GM23338 (cell line): ENCODE measurements at regions not wholly inside any gene's neighbourhood (a gene's known extent, or its start where the extent isn't known, plus 50 kb on each side); places are given as distances from the start of the nearest gene placed in this dataset.

ENCODE experiments used
- CREB1 ChIP-seq: fragments of 250-450 bp; sonication (Bioruptor Pico); IDR thresholded peaks from 2 replicates; pipeline ENCODE4 v1.5.0; 2020; ENCODE audit warnings: low read depth, mild to moderate bottlenecking, moderate library complexity
- CTCF ChIP-seq, 2 experiments: fragments of 200-600 bp in 1 of 2; sonication (generic) in 1 of 2; conservative IDR thresholded peaks; 2 replicates each; pipeline versions ENCODE4 v1.5.1 to v1.6.1; 2016 to 2017; ENCODE audit warnings: antibody characterized with exemption in 2 of 2, low read depth in 2 of 2, mild to moderate bottlenecking in 2 of 2, moderate library complexity in 1 of 2
- ETS1 ChIP-seq: IDR thresholded peaks from 2 replicates; pipeline ENCODE4 v1.6.1; 2016; ENCODE audit warnings: antibody characterized with exemption
- EZH2 ChIP-seq: fragments of 200-600 bp; sonication (generic); IDR thresholded peaks from one replicate; pipeline ENCODE4 v1.8.0; 2017; ENCODE audit warnings: antibody characterized with exemption, mild to moderate bottlenecking, low read depth; ENCODE audit not compliant: unreplicated experiment
- EZH2phosphoT487 ChIP-seq: fragments of 200-600 bp; sonication (generic); IDR thresholded peaks from one replicate; pipeline ENCODE4 v1.8.1; 2018; ENCODE audit warnings: antibody characterized with exemption; ENCODE audit not compliant: unreplicated experiment
- JUNB ChIP-seq: IDR thresholded peaks from one replicate; pipeline ENCODE4 v1.6.1; 2016; ENCODE audit warnings: antibody characterized with exemption; ENCODE audit not compliant: unreplicated experiment
- NANOG ChIP-seq: IDR thresholded peaks from 2 replicates; pipeline ENCODE4 v1.6.1; 2016; ENCODE audit warnings: antibody characterized with exemption, borderline replicate concordance
- POLR2AphosphoS5 ChIP-seq: IDR thresholded peaks from 2 replicates; pipeline ENCODE4 v1.6.1; 2016; ENCODE audit warnings: antibody characterized with exemption, low read depth
- REST ChIP-seq: IDR thresholded peaks from one replicate; pipeline ENCODE4 v1.6.1; 2018; ENCODE audit warnings: antibody characterized with exemption; ENCODE audit not compliant: unreplicated experiment
- STAT1 ChIP-seq: IDR thresholded peaks from one replicate; pipeline ENCODE4 v1.6.1; 2016; ENCODE audit warnings: antibody characterized with exemption; ENCODE audit not compliant: unreplicated experiment
- ZNF114 ChIP-seq: fragments of 250-450 bp; sonication (Bioruptor Pico); IDR thresholded peaks from 2 replicates; pipeline ENCODE4 v1.5.0; 2020; ENCODE audit warnings: mild to moderate bottlenecking, moderate library complexity
- ZNF331 ChIP-seq: fragments of 250-450 bp; sonication (Bioruptor Pico); IDR thresholded peaks from 2 replicates; pipeline ENCODE4 v1.5.0; 2020; ENCODE audit warnings: low read depth, mild to moderate bottlenecking, moderate library complexity
- ZNF462 ChIP-seq: fragments of 250-450 bp; sonication (Bioruptor Pico); IDR thresholded peaks from 2 replicates; pipeline ENCODE4 v1.5.0; 2020; ENCODE audit warnings: mild to moderate bottlenecking, moderate library complexity

GRCh38 chr12:131309700-131310099 is 356.0 kb downstream of the ADGRD1 start:
- no peak for TF ChIP-seq CTCF (conservative IDR thresholded peaks at IDR 0.05; ENCODE audit: low read depth in 2 of 2)
- TF ChIP-seq EZH2 = no peak
- no peak for TF ChIP-seq REST
- TF ChIP-seq JUNB = no peak
- TF ChIP-seq POLR2AphosphoS5 = no peak
- no peak for TF ChIP-seq ETS1
- TF ChIP-seq EZH2phosphoT487 = no peak
- TF ChIP-seq ZNF462 (CRISPR knock-in tag) = no peak
- no peak for TF ChIP-seq CREB1
- no peak for TF ChIP-seq STAT1
- no peak for TF ChIP-seq NANOG
- TF ChIP-seq ZNF114 (CRISPR knock-in tag) = no peak
- TF ChIP-seq ZNF331 (CRISPR knock-in tag) = no peak
